WTC11 (cell line): ENCODE measurements at regions not wholly inside any gene's neighbourhood (a gene's known extent, or its start where the extent isn't known, plus 50 kb on each side); places are given as distances from the start of the nearest gene placed in this dataset.

ENCODE experiments used
- ATAC-seq: fragments of 200-7000 bp; cut with Tn5 transposase; 2 replicates; pipeline ENCODE4 v1.10.0; 2021; ENCODE audit warnings: mild to moderate bottlenecking, moderate library complexity
- CTCF ChIA-PET: fragments of 300-600 bp; sonication (Branson Sonifier 250); formaldehyde crosslinking; loops from one replicate; lab custom pipeline; 2021; ENCODE audit warnings: antibody characterized with exemption; lab: Charles Lee
- POLR2A ChIA-PET: fragments of 350-600 bp; sonication (Branson Sonifier 250); formaldehyde crosslinking; loops from one replicate; lab custom pipeline; 2021; ENCODE audit warnings: antibody characterized with exemption; lab: Charles Lee
- DNase-seq: peaks from one replicate; pipeline ENCODE4 v3.0.0; 2021; ENCODE audit warnings: low spot score
- H3K27ac Mint-ChIP-seq: 2 replicates; pipeline ENCODE4 v1.8.0; 2021; ENCODE audit warnings: mixed read lengths
- H3K27me3 Mint-ChIP-seq: 2 replicates; pipeline ENCODE4 v1.8.0; 2021; ENCODE audit warnings: low read depth, mild to moderate bottlenecking, moderate library complexity, mixed read lengths
- H3K36me3 Mint-ChIP-seq: 2 replicates; pipeline ENCODE4 v1.8.0; 2021; ENCODE audit warnings: mixed read lengths
- H3K4me1 Mint-ChIP-seq: 2 replicates; pipeline ENCODE4 v1.8.0; 2022; ENCODE audit warnings: mixed read lengths
- H3K4me3 Mint-ChIP-seq: 2 replicates; pipeline ENCODE4 v1.8.0; 2021; ENCODE audit warnings: mild to moderate bottlenecking, moderate library complexity, mixed read lengths
- H3K9me3 Mint-ChIP-seq: 2 replicates; pipeline ENCODE4 v1.8.0; 2021; ENCODE audit warnings: mixed read lengths
- AR ChIP-seq: fragments of 250-450 bp; sonication (Bioruptor Pico); IDR thresholded peaks from 2 replicates; pipeline ENCODE4 v1.9.0; 2021; ENCODE audit warnings: mild to moderate bottlenecking
- CBFB ChIP-seq: sonication (generic); formaldehyde crosslinking; IDR thresholded peaks from 2 replicates; pipeline ENCODE4 v1.8.1; 2022; ENCODE audit warnings: mild to moderate bottlenecking, low read depth, missing genetic modification reagents
- CREM ChIP-seq: sonication (generic); formaldehyde crosslinking; IDR thresholded peaks from 2 replicates; pipeline ENCODE4 v1.8.1; 2022; ENCODE audit warnings: mild to moderate bottlenecking, missing genetic modification reagents, moderate library complexity
- FOXK1 ChIP-seq: sonication (generic); formaldehyde crosslinking; IDR thresholded peaks from 2 replicates; pipeline ENCODE4 v1.8.0; 2022; ENCODE audit warnings: mild to moderate bottlenecking, moderate library complexity, missing genetic modification reagents
- GTF2I ChIP-seq: fragments of 250-450 bp; sonication (Bioruptor Pico); conservative IDR thresholded peaks from 2 replicates; pipeline ENCODE4 v1.4.0; 2021; ENCODE audit warnings: mild to moderate bottlenecking
- JAZF1 ChIP-seq: fragments of 250-450 bp; sonication (Bioruptor Pico); IDR thresholded peaks from 2 replicates; pipeline ENCODE4 v1.9.0; 2021; ENCODE audit warnings: moderate library complexity, mild to moderate bottlenecking, inconsistent platforms
- JUN ChIP-seq: sonication (generic); formaldehyde crosslinking; IDR thresholded peaks from 2 replicates; pipeline ENCODE4 v1.8.0; 2023; ENCODE audit warnings: mild to moderate bottlenecking, missing genetic modification reagents
- MXD4 ChIP-seq: fragments of 250-450 bp; sonication (Bioruptor Pico); IDR thresholded peaks from 2 replicates; pipeline ENCODE4 v1.8.0; 2021; ENCODE audit warnings: mild to moderate bottlenecking, moderate library complexity, borderline replicate concordance
- MYBL2 ChIP-seq: sonication (generic); formaldehyde crosslinking; IDR thresholded peaks from 2 replicates; pipeline ENCODE4 v1.8.1; 2023; ENCODE audit warnings: mild to moderate bottlenecking, moderate library complexity, missing genetic modification reagents
- NFYB ChIP-seq: sonication (generic); formaldehyde crosslinking; conservative IDR thresholded peaks from 2 replicates; pipeline ENCODE4 v1.8.0; 2022; ENCODE audit warnings: low read depth, missing genetic modification reagents
- SMAD4 ChIP-seq: sonication (generic); formaldehyde crosslinking; IDR thresholded peaks from 2 replicates; pipeline ENCODE4 v1.8.0; 2022; ENCODE audit warnings: mild to moderate bottlenecking, missing genetic modification reagents
- SP1 ChIP-seq: sonication (generic); formaldehyde crosslinking; conservative IDR thresholded peaks from 2 replicates; pipeline ENCODE4 v1.8.1; 2022; ENCODE audit warnings: missing genetic modification reagents
- TP53 ChIP-seq: sonication (generic); formaldehyde crosslinking; IDR thresholded peaks from 2 replicates; pipeline ENCODE4 v1.8.1; 2023; ENCODE audit warnings: mild to moderate bottlenecking, missing genetic modification reagents
- ZNF219 ChIP-seq: sonication (generic); formaldehyde crosslinking; IDR thresholded peaks from 2 replicates; pipeline ENCODE4 v1.8.0; 2023; ENCODE audit warnings: missing genetic modification reagents, mild to moderate bottlenecking, borderline replicate concordance
- ZNF281 ChIP-seq: sonication (generic); formaldehyde crosslinking; IDR thresholded peaks from 2 replicates; pipeline ENCODE4 v1.8.0; 2023; ENCODE audit warnings: mild to moderate bottlenecking, missing genetic modification reagents
- ZNF317 ChIP-seq: sonication (generic); formaldehyde crosslinking; IDR thresholded peaks from 2 replicates; pipeline ENCODE4 v1.8.1; 2023; ENCODE audit warnings: low read depth, mild to moderate bottlenecking, moderate library complexity, missing genetic modification reagents, borderline replicate concordance
- ZNF396 ChIP-seq: fragments of 250-450 bp; sonication (Bioruptor Pico); IDR thresholded peaks from 2 replicates; pipeline ENCODE4 v1.8.0; 2021; ENCODE audit warnings: mild to moderate bottlenecking, moderate library complexity, borderline replicate concordance
- ZNF425 ChIP-seq: fragments of 250-450 bp; sonication (Bioruptor Pico); conservative IDR thresholded peaks from 2 replicates; pipeline ENCODE4 v1.9.0; 2021; ENCODE audit warnings: mild to moderate bottlenecking
- TF ChIP-seq, protein P1 (sequence below): sonication (generic); formaldehyde crosslinking; IDR thresholded peaks from 2 replicates; pipeline ENCODE4 v1.8.1; 2023; ENCODE audit warnings: mild to moderate bottlenecking, missing genetic modification reagents
- TF ChIP-seq, protein P2 (sequence below): sonication (generic); formaldehyde crosslinking; IDR thresholded peaks from 2 replicates; pipeline ENCODE4 v1.8.0; 2022; ENCODE audit warnings: mild to moderate bottlenecking, missing genetic modification reagents

DNA sequence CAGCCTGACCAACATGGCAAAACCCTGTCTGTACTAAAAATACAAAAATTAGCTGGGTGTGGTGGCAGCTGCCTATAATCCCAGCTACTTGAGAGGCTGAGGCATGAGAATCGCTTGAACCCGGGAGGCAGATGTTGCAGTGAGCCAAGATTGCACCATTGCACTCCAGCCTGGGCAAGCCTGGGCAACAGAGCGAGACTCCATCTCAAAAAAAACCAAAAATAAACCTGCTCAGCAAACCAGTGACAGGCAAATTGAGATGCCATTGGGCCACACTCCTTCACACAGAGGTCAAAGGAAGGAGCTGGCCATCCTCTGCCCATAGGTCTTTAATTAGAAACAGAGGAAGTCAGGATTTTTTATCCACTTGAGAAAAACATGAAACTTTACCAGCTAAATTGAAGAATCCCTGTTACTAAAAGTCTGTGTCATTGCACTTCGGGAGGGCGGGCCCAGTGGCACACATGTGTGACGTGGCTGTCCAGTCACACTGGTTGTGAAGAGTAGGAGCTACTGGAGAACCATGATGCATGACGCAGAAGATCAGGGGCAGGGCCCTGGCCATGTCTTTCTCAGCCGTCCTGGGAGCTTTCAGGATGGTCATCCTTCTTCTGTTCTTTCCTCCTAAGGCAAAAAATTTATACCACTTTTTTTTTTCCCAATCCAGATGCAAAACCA lies 118.3 kb upstream of the ZNF438 start (continued):
- TF ChIP-seq ZNF281 (no peak), ZNF219 (no peak), MYBL2 (no peak), SMAD4 (CRISPR knock-in tag) (no peak), TP53 (CRISPR knock-in tag) (no peak), JUN (CRISPR knock-in tag) (no peak), MXD4 (CRISPR knock-in tag) (no peak)

DNA sequence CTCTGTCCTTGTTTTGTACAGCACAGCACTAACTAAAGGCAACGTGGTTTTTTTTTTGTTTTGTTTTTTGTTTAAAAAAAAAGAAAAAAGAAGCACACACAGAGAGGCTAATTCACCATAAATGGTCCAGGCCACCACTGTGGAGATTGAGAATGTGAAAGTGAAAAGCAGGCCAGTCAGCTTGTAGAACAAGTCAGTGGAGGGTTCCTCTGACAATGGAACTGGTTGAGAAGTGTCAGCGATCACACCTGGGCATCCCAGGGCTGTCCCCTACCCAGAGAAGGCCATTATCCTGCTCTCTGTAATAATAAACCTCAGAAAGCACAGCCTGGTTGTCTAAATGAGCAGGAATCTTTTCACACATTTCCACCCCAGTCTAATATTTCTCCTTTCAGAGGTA lies 119.6 kb upstream of the ZNF438 start:
- TF ChIP-seq NFYB (no peak), CREM (CRISPR knock-in tag) (no peak), ZNF396 (CRISPR knock-in tag) (no peak), ZNF425 (CRISPR knock-in tag) (no peak), ZNF317 (CRISPR knock-in tag) (no peak), GTF2I (CRISPR knock-in tag) (no peak), JUN (CRISPR knock-in tag) (no peak), SP1 (CRISPR knock-in tag) (no peak), FOXK1 (CRISPR knock-in tag) (no peak), CBFB (no peak), AR (CRISPR knock-in tag) (no peak), JAZF1 (CRISPR knock-in tag) (no peak)
- TF ChIP-seq, protein P1, sequence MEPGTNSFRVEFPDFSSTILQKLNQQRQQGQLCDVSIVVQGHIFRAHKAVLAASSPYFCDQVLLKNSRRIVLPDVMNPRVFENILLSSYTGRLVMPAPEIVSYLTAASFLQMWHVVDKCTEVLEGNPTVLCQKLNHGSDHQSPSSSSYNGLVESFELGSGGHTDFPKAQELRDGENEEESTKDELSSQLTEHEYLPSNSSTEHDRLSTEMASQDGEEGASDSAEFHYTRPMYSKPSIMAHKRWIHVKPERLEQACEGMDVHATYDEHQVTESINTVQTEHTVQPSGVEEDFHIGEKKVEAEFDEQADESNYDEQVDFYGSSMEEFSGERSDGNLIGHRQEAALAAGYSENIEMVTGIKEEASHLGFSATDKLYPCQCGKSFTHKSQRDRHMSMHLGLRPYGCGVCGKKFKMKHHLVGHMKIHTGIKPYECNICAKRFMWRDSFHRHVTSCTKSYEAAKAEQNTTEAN, result no peak
- TF ChIP-seq, protein P2, sequence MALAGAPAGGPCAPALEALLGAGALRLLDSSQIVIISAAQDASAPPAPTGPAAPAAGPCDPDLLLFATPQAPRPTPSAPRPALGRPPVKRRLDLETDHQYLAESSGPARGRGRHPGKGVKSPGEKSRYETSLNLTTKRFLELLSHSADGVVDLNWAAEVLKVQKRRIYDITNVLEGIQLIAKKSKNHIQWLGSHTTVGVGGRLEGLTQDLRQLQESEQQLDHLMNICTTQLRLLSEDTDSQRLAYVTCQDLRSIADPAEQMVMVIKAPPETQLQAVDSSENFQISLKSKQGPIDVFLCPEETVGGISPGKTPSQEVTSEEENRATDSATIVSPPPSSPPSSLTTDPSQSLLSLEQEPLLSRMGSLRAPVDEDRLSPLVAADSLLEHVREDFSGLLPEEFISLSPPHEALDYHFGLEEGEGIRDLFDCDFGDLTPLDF (CRISPR knock-in tag), result no peak
- DNase-seq (no peak), ATAC-seq (no peak)
- Mint-ChIP-seq H3K4me1 (peaks cover 25% of the 10 kb centered on the region), H3K4me3 (no peak overlapping the region), H3K27me3 (no peaks in the 10 kb centered on the region; the same call in 1 of the 2 replicates), H3K9me3 (peaks cover 6% of the 10 kb centered on the region; the same call in 1 of the 2 replicates), H3K36me3 (no peaks in the 10 kb centered on the region), H3K27ac (no peak overlapping the region)
- ChIA-PET POLR2A (no interaction called here), CTCF (no interaction called here)
